ENCODE measurements at regions not wholly inside any gene's neighbourhood (a gene's known extent, or its start where the extent isn't known, plus 50 kb on each side); places are given as distances from the start of the nearest gene placed in this dataset.

GRCh38 chr5:179400020-179400419, 54.8 kb upstream of the ADAMTS2 start:
- TF ChIP-seq TRIM24 (IDR thresholded peaks at IDR 0.05), result no peak
- TF ChIP-seq, protein P1, sequence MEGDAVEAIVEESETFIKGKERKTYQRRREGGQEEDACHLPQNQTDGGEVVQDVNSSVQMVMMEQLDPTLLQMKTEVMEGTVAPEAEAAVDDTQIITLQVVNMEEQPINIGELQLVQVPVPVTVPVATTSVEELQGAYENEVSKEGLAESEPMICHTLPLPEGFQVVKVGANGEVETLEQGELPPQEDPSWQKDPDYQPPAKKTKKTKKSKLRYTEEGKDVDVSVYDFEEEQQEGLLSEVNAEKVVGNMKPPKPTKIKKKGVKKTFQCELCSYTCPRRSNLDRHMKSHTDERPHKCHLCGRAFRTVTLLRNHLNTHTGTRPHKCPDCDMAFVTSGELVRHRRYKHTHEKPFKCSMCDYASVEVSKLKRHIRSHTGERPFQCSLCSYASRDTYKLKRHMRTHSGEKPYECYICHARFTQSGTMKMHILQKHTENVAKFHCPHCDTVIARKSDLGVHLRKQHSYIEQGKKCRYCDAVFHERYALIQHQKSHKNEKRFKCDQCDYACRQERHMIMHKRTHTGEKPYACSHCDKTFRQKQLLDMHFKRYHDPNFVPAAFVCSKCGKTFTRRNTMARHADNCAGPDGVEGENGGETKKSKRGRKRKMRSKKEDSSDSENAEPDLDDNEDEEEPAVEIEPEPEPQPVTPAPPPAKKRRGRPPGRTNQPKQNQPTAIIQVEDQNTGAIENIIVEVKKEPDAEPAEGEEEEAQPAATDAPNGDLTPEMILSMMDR (IDR thresholded peaks at IDR 0.05 in 2 of 3, conservative IDR thresholded peaks at IDR 0.05 in 1 of 3; ENCODE audit: insufficient read depth in 2 of 3, low read depth in 1 of 3, low read length in 3 of 3), result no peak
- TF ChIP-seq TEAD2 (tag; IDR thresholded peaks at IDR 0.05), result no peak
- TF ChIP-seq POLR2G (IDR thresholded peaks at IDR 0.05; ENCODE audit: low read depth, low read length), result no peak

Measured in K562 (cell line).